A673 (cell line): ENCODE measurements at regions not wholly inside any gene's neighbourhood (a gene's known extent, or its start where the extent isn't known, plus 50 kb on each side); places are given as distances from the start of the nearest gene placed in this dataset.

ENCODE experiments used
- EZH2 ChIP-seq: fragments of 200-600 bp; sonication (generic); IDR thresholded peaks from 2 replicates; pipeline ENCODE4 v1.6.1; 2017; ENCODE audit warnings: borderline replicate concordance, low read depth, mild to moderate bottlenecking, mixed read lengths, antibody characterized with exemption, low read length; ENCODE audit not compliant: poor library complexity, severe bottlenecking
- TF ChIP-seq, protein P1 (sequence below): fragments of 300-800, 200-600 bp; sonication (generic); conservative IDR thresholded peaks from 2 replicates; pipeline ENCODE4 v1.5.1; 2017; ENCODE audit warnings: low read depth, mild to moderate bottlenecking, antibody characterized with exemption, low read length, moderate library complexity, mixed read lengths

DNA sequence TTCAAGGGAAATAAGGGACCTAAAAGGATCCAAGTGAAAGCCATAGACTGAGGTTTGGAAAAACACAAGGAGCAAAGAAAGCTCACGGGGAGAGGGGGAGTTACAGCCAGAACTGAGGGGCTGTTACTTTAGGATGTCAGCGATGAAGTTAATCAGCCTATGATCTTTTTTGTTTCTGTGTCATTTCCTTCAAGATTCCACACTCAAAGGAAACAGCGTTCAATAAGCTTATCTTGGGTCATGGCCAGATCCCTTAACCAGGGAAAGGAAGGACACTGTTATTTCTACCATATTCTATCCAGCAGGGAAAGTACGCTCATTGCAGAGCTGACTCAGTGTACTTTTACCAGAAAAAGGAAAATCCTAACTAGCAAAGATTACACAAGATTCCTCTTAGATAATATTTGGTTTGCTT lies 132.8 kb downstream of the PFDN4 start:
- TF ChIP-seq, protein P1, sequence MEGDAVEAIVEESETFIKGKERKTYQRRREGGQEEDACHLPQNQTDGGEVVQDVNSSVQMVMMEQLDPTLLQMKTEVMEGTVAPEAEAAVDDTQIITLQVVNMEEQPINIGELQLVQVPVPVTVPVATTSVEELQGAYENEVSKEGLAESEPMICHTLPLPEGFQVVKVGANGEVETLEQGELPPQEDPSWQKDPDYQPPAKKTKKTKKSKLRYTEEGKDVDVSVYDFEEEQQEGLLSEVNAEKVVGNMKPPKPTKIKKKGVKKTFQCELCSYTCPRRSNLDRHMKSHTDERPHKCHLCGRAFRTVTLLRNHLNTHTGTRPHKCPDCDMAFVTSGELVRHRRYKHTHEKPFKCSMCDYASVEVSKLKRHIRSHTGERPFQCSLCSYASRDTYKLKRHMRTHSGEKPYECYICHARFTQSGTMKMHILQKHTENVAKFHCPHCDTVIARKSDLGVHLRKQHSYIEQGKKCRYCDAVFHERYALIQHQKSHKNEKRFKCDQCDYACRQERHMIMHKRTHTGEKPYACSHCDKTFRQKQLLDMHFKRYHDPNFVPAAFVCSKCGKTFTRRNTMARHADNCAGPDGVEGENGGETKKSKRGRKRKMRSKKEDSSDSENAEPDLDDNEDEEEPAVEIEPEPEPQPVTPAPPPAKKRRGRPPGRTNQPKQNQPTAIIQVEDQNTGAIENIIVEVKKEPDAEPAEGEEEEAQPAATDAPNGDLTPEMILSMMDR, result no peak
- no peak for TF ChIP-seq EZH2
